NB4 (cell line): ENCODE measurements at regions not wholly inside any gene's neighbourhood (a gene's known extent, or its start where the extent isn't known, plus 50 kb on each side); places are given as distances from the start of the nearest gene placed in this dataset.

Source experiments
- POLR2A ChIP-seq: IDR thresholded peaks from 2 replicates; pipeline ENCODE4 v1.6.1; 2011; ENCODE audit warnings: mild to moderate bottlenecking; ENCODE audit not compliant: insufficient read length; ENCODE audit errors: extremely low read depth
- TF ChIP-seq, protein P1 (sequence below): IDR thresholded peaks from one replicate; pipeline ENCODE4 v1.5.1; 2012; ENCODE audit warnings: low read depth, low read length

DNA sequence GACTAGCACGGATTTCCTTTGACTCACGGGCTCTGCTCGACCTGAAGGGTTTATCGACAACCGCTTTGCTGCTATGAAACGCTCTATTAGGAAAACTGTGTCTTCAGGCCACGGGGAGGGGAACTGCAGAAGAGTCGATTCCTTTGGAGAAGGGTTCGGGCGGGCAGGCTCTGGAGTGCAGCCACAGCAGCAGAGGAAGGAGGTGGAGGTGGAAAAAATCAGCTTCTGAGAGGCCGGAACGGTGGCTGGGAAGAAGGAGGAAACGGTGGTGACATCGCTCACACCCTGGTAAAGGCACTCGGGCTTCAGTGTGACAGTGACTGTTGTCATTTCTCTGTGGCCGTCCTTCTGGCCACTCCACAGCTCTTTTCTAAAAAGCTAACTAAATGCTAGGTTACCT lies 64.6 kb upstream of the MGMT start:
- TF ChIP-seq, protein P1, sequence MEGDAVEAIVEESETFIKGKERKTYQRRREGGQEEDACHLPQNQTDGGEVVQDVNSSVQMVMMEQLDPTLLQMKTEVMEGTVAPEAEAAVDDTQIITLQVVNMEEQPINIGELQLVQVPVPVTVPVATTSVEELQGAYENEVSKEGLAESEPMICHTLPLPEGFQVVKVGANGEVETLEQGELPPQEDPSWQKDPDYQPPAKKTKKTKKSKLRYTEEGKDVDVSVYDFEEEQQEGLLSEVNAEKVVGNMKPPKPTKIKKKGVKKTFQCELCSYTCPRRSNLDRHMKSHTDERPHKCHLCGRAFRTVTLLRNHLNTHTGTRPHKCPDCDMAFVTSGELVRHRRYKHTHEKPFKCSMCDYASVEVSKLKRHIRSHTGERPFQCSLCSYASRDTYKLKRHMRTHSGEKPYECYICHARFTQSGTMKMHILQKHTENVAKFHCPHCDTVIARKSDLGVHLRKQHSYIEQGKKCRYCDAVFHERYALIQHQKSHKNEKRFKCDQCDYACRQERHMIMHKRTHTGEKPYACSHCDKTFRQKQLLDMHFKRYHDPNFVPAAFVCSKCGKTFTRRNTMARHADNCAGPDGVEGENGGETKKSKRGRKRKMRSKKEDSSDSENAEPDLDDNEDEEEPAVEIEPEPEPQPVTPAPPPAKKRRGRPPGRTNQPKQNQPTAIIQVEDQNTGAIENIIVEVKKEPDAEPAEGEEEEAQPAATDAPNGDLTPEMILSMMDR = no peak
- TF ChIP-seq POLR2A = no peak
